ENCODE measurements at regions not wholly inside any gene's neighbourhood (a gene's known extent, or its start where the extent isn't known, plus 50 kb on each side); places are given as distances from the start of the nearest gene placed in this dataset.

DNA sequence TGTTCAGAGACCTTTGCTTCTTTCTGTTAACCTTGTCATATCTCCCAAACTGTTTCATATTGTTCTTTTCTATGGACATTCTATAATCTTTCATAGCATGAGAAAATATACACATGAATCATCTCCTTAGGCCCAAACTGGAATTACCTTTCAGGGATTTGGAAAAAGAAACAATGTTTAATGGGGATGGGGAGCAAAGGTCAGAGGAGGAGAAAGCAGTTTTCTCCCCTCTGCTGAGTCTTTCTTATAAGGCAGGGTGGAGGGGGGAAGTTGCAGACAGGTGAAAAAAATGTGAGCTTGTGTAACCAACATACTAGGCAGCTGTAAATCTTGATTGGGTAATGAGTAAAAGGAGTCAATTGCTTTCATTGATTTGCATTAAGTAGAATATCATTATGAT, 164.1 kb downstream of the BRINP2 start:
- no peak overlapping the region for H3K4me2 ChIP-seq (ENCODE audit: low read depth, low read length, poor library complexity, severe bottlenecking)
- H3K79me2 ChIP-seq (ENCODE audit: insufficient read depth, low read length): no peaks in the 10 kb centered on the region
- no peaks in the 10 kb centered on the region for H3K9me2 ChIP-seq (replicated peaks; ENCODE audit: low read depth, low read length)
- TF ChIP-seq, protein P1, sequence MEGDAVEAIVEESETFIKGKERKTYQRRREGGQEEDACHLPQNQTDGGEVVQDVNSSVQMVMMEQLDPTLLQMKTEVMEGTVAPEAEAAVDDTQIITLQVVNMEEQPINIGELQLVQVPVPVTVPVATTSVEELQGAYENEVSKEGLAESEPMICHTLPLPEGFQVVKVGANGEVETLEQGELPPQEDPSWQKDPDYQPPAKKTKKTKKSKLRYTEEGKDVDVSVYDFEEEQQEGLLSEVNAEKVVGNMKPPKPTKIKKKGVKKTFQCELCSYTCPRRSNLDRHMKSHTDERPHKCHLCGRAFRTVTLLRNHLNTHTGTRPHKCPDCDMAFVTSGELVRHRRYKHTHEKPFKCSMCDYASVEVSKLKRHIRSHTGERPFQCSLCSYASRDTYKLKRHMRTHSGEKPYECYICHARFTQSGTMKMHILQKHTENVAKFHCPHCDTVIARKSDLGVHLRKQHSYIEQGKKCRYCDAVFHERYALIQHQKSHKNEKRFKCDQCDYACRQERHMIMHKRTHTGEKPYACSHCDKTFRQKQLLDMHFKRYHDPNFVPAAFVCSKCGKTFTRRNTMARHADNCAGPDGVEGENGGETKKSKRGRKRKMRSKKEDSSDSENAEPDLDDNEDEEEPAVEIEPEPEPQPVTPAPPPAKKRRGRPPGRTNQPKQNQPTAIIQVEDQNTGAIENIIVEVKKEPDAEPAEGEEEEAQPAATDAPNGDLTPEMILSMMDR (conservative IDR thresholded peaks at IDR 0.05; ENCODE audit: low read length): no peak
- no peak for TF ChIP-seq EZH2phosphoT487 (IDR thresholded peaks at IDR 0.05; ENCODE audit: borderline replicate concordance)
- H3K9me3 ChIP-seq (ENCODE audit: insufficient read depth, low read depth, low read length): no peaks in the 10 kb centered on the region
- H3K4me1 ChIP-seq (ENCODE audit: insufficient read depth, low read length, poor library complexity, severe bottlenecking): no peaks in the 10 kb centered on the region
- H4K20me1 ChIP-seq (ENCODE audit: insufficient read depth, low read length, poor library complexity, severe bottlenecking): no peaks in the 10 kb centered on the region
- no peaks in the 10 kb centered on the region for H3F3A ChIP-seq (ENCODE audit: low read depth)
- H3K36me3 ChIP-seq (ENCODE audit: insufficient read depth, low read length): no peaks in the 10 kb centered on the region
- no peak overlapping the region for H3K4me3 ChIP-seq (ENCODE audit: low read length, poor library complexity, severe bottlenecking)
- H3K27me3 ChIP-seq (ENCODE audit: insufficient read depth, low read length, poor library complexity, severe bottlenecking): no peaks in the 10 kb centered on the region
- no peak overlapping the region for H3K9ac ChIP-seq (ENCODE audit: low read depth, low read length, poor library complexity, severe bottlenecking)
- no peak overlapping the region for H2AFZ ChIP-seq (ENCODE audit: low read length)

DNA sequence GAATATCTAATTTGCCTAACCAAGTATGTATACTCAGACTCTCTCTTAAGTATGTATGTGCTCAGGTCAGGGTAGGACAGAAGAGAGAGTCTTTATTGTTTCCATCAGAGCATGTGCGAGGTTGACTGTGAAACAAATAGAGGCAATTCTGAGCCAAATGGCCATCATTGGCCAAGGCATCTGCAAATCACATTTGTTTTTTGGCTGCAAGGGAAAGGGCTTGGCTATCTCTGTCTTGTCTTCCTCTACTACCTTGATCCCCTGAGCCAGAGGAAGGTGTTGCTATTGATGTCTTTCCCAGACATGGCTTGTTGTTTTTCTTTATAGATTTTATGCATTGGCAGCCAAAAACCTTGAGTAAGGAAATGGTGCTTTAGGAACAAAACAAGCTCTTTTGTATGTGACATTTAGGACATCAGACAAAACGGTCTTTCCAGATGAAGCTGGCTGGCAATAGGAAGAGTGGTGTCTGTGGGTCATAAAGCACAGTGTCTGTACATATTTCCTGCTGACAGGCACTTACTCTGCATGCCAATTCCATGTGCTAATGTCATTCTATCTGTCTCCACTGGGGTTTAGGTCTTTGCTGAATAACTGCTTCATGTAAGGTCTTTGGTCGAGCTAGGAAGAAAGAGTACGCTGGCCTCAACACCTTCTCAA, 163.3 kb downstream of the BRINP2 start:
- Histone ChIP-seq H4K20me1 (ENCODE audit: insufficient read depth, low read length, poor library complexity, severe bottlenecking) (no peaks in the 10 kb centered on the region), H3K36me3 (ENCODE audit: insufficient read depth, low read length) (no peaks in the 10 kb centered on the region), H3K9ac (ENCODE audit: low read depth, low read length, poor library complexity, severe bottlenecking) (no peak overlapping the region), H3F3A (ENCODE audit: low read depth) (no peaks in the 10 kb centered on the region), H2AFZ (ENCODE audit: low read length) (no peak overlapping the region), H3K27me3 (ENCODE audit: insufficient read depth, low read length, poor library complexity, severe bottlenecking) (no peaks in the 10 kb centered on the region), H3K4me1 (ENCODE audit: insufficient read depth, low read length, poor library complexity, severe bottlenecking) (no peaks in the 10 kb centered on the region), H3K9me3 (ENCODE audit: insufficient read depth, low read depth, low read length) (no peaks in the 10 kb centered on the region), H3K4me2 (ENCODE audit: low read depth, low read length, poor library complexity, severe bottlenecking) (no peak overlapping the region), H3K79me2 (ENCODE audit: insufficient read depth, low read length) (no peaks in the 10 kb centered on the region), H3K4me3 (ENCODE audit: low read length, poor library complexity, severe bottlenecking) (no peak overlapping the region), H3K9me2 (replicated peaks; ENCODE audit: low read depth, low read length) (no peaks in the 10 kb centered on the region)
- TF ChIP-seq, protein P1 (conservative IDR thresholded peaks at IDR 0.05; ENCODE audit: low read length): 0 out of 2 replicates have a peak, but pooled peaks have one; percentile 18
- no peak for TF ChIP-seq EZH2phosphoT487 (IDR thresholded peaks at IDR 0.05; ENCODE audit: borderline replicate concordance)
